ENCODE measurements at regions not wholly inside any gene's neighbourhood (a gene's known extent, or its start where the extent isn't known, plus 50 kb on each side); places are given as distances from the start of the nearest gene placed in this dataset.
"Not testable (repeated sequence)": the region's sequence is repeated elsewhere in the genome, so short reads cannot be mapped to it uniquely, and the experiment has no call there.

DNA sequence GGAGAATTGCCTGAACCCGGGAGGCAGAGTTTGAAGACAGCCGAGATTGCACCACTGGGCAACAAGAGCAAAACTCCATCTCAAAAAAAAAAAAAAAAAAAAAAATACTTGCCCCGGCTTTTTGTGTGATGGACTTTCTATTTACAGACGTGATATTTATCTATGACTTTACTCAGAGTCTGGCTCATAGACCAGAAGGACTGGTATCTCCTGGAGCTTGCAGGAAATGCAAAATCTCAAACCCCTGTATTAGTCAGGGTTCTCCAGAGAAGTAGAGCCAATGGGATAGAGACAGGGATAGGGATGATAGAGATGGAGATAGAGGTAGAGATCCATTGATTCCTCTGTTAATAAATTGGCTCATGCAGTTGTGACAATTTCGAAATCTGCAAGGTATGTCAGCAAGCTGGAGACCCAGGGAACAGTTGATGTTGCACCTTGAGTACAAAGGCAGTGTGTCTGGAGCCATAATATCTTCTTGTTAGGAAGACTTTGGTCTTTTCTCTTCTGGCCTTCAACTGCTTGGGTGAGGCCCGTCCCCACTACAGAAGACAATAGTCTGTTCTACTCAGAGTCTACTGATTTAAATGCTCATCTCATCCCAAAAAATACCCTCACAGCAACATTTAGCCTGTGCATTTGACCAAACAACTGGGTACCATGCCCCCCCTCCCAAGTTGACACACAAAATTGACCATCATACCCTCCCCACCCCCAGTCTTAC is 195.4 kb upstream of the MSX2 start:
- no peak for DNase-seq

DNA sequence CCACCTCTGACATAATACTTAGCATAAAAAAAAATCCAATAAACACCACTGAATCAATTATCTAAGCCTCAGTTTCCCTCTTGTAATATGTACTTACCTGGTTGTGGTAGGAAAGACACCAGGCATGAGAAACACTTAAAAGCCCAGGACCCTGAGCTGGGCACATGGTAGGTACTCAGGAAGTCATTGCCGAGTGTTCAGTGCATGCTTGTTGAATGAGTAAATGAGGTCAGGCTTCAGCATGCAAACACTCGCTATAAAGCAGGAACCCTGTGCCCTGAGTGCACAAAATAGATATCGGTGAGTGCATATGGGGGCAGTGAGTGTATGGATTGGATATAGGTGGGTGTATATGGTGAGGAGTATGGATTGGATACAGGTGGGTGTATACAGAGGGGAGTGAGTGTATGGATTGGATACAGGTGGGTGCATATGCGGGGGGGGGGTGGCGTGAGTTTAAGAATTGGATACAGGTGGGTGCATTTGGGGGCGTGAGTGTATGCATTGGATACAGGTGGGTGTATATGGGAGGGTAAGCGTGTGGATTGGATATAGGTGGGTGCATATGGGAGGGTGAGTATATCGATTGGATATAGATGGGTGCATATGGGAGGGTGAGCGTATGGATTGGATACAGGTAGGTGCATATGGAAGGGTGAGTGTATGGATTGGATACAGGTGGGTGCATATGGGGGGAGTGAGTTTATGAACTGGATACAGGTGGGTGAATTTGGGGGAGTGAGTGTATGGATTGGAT is 194.3 kb upstream of the MSX2 start:
- no peak for DNase-seq

DNA sequence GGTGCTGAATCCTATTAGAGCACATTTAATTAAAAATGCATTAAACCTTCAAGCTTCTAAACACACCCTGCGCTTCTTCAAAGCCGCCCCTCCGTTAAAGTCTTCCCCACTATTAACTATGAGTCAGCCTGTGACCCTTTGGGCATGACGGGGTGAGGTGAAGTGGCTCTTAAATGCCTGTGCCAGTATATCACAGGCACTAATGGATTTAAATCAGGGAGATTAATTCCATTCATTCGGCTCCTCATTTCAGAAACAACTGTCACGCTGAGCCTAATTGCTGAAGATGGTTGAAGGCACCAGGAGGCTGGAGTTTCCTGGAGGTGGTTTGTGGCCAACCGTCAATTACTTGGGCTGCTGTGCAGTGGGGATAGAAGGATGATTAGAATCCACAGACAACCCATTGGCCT is 192.6 kb upstream of the MSX2 start:
- no peak for DNase-seq

DNA sequence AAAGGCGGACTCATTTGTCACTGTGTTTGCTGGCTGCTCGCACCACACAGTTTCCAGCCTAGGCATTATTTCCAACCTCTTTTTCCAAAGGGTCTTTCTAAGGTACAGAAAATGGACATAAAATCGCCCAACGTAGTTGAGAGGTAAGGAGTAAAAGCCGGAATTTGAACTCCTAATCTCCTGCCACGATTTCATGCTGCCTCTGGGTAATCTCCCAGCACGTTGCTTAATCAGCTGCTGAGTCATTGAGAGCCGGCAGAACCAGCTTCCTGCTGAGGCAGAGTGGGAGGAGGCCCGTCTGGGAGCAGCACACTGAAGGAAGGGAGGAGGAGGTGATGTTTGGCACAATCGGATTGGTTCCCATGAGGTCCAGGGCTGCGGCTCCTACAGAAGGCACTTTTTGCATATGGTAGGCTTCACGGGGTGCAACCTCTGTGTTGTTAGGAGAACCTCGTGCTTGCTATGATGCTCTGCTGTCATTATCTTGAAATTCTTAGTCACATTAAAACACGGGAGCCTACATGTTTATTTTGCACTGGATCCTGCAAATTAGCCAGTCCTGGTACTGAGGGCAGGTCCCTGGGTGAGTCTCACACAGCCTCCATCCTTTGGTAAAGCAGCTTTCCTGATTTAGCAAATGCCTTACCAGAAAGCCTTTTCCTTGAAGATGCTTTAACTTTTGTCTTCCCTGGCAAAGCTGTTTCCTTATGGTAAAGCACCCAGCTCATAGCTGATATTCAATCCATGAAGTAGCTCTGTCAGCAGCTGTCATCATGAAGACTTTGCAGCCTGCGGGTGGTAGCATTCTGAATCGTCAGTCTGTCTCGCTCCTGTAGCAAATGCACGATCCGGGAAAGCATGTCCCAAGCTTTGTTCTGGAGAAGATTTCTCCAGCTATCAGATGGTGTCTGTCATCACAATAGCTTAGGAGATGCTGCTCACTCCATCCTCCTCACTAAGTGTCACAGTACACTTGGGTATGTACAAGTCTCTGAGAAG is 191.6 kb upstream of the MSX2 start:
- peak; percentile 50 for DNase-seq

DNA sequence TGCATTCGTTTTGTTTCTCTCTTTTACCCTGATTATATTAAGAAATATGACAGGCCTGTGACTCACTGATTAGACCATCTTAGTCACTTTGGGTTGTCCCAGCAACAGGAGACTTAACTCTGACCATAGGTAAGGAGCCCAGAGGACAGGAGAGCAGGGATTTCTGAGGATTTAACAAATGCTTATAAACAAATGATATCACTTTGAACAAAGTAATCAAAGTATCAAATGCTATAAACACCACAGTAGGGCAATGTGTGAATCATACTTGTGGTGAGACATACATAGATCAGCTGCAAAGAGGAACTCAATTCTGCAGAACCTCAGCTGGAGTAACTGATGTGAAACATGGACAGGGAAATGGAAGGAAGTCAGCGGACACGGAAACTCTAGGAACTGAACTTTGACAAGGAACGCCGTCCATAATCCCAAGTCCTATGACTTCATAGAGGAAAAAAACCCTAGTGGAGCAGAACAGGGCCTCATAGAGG is 190.6 kb upstream of the MSX2 start:
- no peak for DNase-seq

DNA sequence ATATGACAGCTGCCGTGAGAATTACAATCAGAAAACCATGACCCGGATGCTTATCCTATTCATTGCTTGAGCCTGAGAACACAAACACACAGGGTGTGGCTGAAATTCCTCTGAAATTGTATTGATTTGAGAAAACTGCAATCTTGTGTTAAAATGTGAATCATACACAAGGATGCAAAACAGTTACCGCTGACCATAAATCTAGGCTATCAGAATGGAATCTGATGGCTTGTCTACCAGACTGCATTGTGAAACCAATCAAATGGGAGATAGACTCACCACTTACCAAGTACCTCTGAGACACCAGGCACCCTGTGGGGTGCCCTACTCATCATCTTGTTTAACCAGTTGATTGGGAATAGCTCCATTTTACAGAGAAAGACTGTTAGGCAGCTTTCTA is 188.7 kb upstream of the MSX2 start:
- DNase-seq: no peak

DNA sequence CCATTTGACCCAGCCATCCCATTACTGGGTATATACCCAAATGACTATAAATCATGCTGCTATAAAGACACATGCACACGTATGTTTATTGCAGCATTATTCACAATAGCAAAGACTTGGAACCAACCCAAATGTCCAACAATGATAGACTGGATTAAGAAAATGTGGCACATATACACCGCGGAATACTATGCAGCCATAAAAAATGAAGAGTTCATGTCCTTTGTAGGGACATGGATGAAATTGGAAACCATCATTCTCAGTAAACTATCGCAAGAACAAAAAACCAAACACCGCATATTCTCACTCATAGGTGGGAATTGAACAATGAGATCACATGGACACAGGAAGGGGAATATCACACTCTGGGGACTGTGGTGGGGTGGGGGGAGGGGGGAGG is 184.6 kb upstream of the MSX2 start:
- DNase-seq: not testable (repeated sequence)

DNA sequence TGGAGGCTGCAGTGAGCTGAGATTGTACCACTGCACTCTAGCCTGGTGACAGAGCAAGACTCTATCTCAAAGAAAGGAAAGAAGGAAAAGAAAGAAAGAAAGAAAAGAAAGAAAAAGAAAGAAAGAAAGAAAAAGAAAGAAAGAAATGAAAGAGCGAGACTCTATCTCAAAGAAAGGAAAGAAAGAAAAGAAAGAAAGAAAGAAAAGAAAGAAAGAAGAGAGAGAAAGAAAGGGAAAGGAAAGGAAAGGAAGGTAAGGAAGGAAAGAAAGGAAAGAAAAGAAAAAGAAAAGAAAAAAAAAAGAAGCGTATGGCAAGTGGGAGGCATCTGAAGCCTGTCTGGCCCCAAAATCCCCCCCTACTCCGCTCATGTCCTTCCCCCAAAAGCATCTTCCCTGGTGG is 182.3 kb upstream of the MSX2 start:
- DNase-seq: no peak

DNA sequence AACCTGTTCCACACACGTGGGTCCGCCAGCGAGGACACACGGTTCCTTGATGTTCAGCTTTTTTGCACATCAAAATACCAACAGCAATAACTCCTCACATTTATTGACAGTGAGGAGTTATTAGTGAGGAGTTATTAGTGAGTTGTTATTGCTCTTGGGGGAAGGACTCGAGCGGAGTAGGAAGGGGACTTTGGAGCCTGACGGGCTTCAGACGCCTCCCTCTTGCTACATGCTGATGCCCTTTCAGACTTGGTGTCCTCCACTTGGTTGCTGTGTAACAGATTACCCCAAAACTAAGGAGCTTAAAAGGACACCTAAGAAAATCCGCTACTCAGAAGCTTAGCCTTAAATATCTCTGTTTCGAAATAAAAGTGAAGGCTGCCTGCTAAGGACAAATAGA is 181.9 kb upstream of the MSX2 start:
- no peak for DNase-seq

DNA sequence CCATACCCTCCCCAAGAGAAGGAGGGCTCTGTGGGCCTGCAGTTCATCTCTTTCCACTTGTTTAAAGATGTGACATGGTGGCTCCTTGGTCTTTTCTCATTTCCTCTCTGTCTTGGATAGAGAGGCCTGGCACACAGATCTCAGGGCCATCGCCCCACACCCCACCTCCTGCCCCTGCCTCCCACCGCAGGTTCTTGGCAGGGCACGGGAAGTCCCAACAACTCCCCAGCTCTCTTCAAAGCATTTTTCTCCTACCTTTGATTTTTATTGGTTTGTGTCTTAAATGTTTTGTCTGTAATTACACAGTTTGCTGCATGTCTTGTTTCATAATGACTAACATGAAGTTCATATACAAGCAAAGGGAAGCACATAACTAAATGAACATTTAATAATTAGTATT is 178.5 kb upstream of the MSX2 start:
- DNase-seq: no peak

DNA sequence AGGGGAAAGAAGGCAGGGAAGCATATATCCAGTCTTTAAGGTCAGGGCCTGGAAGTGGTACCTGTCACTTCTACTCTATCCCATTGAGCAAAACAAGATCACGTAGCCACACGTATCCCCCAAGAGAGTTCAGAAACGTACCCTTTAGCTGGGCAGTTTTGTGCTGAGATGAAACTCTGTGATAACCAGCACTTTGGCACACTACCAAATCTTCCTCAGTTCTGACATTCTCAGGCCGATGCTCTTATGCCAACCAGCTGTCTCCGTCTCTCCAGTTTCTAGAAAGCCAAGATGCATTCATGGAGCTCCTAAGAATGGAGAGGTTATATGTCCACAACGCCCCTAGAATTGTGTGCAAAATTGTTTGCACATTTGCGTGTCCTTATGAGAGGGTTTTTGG is 176.6 kb upstream of the MSX2 start:
- no peak for DNase-seq

DNA sequence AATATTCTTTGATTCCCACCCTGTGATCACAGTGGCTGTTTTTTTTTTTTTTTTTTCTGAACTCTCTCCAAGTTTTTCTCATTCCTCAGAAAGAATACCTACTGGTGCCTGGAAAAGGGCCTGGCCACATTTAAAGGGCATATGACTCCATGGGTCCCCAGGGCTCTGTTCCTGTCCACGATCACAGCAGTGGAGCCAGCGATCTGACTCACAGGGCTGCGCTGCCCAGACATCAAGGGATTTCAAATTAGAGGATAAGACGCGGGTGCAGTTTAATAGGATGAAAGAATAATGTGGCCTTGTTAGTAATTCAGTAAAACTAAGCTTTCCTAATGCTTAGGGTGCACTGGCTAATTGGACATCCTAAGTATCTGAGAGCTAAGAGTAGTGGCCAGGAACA is 175.1 kb upstream of the MSX2 start:
- no peak for DNase-seq

DNA sequence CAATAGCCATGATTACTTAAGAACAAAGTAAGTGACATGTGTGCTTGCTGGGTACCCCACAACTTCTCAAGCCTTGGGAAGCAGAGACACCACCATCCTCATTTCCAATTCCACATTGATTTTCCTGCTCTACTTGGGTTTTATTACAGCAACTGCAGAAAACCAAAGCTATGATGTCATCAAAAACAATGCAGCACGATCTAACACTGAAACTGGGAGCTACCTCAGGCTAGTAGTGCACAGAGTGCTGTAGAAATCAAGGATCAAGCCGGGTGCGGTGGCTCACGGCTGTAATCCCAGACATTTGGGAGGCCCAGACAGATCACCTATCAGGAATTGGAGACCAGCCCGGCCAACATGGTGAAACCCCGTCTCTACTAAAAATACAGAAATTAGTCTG is 174.4 kb upstream of the MSX2 start:
- no peak for DNase-seq

DNA sequence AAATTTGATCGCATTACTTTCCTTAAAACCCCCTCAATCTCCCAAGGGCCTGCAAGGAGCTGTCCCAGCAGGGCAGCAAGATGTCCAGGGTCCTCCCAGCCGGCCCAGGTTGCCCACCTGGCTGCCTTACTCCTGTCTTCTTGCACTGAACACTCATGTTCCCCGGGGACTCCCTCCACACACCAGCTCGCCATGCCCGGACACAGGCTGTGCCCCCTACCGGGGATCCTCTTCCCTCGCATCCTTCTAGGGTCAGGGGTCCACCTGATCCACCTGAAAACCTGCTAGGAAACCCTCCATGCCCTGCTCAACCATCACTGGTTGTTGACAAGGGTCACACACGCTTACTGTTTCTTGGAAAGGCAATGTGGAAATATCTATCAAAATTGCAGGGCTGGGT is 172.0 kb upstream of the MSX2 start:
- no peak for DNase-seq

DNA sequence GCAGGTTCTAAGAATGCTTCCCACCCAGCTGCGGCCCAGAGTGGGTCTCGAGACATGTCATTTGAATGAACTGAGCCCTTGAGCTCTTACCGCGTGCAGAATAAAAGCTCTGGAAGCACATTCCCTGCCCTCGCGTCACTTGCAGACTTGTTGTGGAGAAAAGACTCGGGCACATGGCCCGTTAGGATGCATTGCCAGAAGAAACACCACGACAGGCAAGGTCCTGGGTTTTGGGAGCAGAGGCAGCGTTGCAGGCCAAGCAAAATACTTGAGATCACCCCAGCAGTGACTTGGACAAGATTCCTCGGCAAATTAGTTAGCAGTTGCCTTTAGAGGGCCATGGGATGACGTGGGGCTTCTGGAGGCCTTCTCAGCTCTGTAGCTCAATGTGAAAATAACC is 170.8 kb upstream of the MSX2 start:
- no peak for DNase-seq

DNA sequence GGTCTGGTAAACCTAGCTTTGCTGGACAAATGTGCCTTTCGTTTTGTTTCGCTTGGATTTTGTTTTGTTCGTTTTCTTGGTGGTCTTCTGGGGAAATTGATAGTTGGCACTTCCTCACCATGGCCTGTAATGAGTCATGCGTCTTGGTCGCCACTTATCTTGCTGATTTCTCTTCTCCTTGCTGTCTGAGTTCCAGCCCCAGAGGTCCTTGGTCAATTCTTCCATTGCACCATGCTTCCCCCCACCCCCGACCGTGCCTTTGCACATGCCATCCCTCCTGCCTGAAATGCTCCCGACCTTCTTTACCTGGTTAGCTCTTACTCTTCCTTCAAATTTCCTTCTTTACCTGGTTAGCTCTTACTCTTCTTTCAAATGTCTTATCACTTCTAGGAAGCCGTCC is 168.7 kb upstream of the MSX2 start:
- DNase-seq: no peak

DNA sequence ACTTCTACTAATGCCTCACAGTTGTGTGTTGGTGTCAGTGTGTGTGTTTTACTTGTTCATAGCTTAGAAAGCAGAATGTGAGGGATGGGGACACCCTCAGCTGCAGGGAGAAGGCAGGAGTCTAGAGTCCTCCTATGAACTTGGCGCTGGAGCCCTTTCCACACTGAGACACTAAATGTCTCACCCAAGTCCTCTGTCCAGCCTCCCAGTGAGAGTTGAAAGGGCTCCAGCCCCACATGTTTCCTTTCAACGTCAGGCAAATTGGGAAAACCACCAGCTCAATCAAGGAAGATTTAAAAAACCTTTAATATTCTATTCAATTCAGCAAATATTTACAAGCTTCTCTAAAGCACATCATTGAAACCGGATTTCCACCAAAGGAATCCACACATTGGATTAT is 167.6 kb upstream of the MSX2 start:
- no peak for DNase-seq

DNA sequence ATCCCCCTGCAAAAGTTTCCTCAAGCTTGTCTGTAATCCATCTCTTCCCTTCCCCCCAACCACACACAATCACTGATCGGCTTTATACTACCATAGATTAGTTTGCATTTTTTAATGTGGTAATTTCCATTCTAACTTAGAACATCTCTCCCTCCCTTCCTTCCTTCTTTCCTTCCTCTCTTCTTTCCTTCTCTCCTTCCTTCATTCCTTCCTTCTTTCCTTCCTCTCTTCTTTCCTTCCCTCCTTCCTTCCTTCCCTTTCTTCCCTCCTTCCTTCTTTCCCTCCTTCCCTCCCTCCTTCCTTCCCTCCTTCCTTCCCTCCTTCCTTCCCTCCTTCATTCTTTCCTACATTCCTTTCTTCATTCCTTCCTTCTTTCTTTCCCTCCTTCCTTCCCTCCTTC is 166.2 kb upstream of the MSX2 start:
- DNase-seq: no peak

DNA sequence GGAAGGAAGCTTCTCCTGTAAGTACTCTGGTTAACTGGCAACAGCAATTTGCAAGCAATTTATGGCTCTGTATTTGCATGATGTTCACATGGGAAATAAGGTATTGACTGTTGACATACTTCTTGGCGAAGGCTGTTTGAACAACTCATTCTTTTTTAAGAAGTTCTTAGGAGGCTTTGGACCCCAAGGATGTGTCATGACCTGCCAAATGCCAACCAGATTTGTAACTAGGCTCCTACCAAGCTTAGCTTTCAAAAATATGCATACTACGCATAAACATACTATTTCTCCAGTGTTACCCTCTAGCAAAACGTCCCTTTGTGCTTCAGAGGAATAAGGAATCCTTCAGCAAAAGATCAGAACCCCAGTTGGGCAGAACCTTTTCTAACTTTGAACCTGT is 165.2 kb upstream of the MSX2 start:
- DNase-seq: no peak

DNA sequence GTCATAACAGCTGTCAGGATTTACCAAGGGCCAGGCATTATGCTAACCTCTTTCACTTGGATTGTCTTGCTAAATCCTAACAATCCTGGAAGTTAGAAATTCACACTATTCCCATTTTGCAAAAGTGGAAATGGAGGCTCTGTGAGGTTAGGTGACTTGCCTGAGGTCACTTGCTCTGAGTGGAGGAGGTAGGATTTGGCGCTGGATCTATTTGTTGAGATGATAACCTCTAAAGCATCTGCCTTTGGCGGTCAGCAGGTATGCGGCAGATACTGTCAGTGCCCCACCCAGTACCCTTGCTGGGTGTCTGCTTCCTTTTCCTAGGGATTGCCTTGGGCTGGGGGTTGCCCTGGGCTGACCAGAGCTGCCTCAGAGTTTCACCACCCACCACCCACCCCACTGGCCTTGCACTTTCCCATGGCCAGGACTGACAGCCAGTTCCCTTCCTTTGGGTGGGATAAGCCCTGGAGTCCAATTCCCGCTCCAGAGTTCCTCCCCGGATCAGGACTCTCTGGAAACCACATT is 164.8 kb upstream of the MSX2 start:
- no peak for DNase-seq

DNA sequence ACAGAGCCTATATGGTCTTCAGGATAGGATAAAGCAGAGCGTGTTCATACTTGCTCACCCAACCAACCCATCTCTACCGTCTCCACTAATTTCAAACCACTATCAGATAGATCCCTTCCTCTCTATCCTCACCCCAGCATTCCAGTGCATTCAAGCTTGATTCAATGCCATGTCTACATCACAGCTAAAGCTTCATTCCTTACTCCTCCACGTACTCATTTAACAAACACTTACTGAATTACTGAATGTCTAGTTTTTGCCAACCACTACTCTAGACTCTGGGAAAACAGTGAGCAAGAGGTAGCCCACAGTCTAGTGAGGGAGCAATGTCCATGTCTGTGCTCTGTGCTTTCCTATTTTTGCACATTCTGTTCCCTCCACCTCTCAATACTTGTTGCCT is 163.5 kb upstream of the MSX2 start:
- no peak for DNase-seq

DNA sequence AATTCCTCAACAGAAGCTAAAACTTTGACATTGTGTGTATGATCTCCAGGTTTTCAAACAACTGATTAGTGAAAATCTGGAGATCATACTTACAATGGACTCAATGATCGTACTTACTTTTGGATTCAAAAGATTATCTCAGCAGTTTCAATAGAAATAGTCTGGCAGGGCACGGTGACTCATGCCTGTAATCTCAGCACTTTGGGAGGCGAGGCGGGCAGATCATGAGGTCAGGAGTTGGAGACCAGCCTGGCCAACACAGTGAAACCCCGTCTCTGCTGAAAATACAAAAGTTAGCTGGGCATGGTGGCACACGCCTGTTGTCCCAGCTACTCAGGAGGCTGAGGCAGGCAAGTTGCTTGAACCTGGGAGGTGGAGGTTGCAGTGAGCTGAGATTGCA is 161.3 kb upstream of the MSX2 start:
- not testable (repeated sequence) for DNase-seq

DNA sequence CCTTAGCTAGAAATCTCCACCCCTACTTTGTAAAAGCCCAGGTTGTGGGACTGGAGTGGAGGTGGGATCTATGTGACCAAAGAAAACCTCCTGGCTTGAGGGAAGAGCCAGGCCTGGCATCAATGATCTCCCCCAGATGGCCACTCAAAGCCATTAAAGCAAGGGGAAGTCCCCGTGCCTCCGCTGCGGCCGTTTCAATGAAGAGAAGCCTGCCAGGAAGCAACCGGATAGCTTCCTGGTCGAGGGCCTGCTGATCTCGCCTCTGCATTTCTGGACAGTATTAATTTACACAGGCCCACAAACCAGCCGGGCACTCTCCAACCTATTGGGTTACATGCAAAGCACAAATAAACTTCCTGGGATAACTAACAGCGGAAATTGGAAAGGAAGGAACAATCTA is 160.5 kb upstream of the MSX2 start:
- no peak for DNase-seq

All from activated CD8-positive, alpha-beta memory T cell treated with anti-CD3 and anti-CD28 coated beads, Interleukin-2, amount 50 U/mL, for 48 hours (primary cell).